NCI-H1417 treated with DMSO at 0.1 percent for 48 hours (cell line): ENCODE measurements at regions not wholly inside any gene's neighbourhood (a gene's known extent, or its start where the extent isn't known, plus 50 kb on each side); places are given as distances from the start of the nearest gene placed in this dataset.

ENCODE experiments used
- DNase-seq: peaks from one replicate; lab custom pipeline; 2025; lab: John Stamatoyannopoulos, UW

GRCh38 chr6:14837435-14837834, 408.4 kb upstream of the JARID2 start:
- no peak for DNase-seq

GRCh38 chr6:14838133-14838583, 407.7 kb upstream of the JARID2 start:
- DNase-seq: no peak

- DNase-seq: no peak
Measured at GRCh38 chr6:14841901-14842421, 403.9 kb upstream of the JARID2 start.

DNA sequence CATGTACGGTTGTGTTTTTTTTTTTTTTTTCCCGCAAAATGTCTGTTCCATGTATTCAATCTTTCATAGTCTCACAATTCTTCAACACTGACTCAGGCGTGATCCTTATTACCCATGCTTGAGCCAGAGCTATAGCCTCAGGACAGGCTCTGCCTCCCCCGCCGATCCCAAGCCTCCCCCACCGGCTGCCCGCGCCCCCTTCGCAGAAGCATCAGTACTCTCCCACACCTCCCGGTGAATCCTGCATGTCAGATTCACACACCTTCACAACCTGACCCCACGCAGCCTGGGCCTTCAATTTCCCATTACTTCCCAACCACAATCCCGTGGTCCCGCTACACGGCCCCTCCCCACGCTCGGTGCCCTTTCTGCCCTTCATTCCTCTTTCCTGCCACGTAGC, 401.5 kb upstream of the JARID2 start:
- DNase-seq: no peak

DNA sequence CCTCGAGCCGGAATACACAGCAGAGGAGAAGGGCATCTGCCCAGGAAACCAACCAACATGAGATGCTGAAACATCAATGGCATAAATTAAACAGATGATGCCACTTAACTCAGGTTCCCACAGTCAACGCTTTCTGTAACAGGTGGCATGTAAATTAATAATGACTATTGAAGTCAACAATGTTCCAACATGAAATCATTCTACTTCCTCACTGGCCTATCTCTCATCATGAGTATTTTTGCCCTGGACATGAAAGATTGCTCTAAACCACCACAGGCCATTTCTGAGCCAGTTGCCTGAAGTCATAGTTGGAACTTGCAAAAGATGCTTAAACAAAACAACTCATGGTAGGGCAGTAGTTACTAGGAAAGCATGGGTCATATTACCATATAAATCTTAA, 397.9 kb upstream of the JARID2 start:
- no peak for DNase-seq

DNA sequence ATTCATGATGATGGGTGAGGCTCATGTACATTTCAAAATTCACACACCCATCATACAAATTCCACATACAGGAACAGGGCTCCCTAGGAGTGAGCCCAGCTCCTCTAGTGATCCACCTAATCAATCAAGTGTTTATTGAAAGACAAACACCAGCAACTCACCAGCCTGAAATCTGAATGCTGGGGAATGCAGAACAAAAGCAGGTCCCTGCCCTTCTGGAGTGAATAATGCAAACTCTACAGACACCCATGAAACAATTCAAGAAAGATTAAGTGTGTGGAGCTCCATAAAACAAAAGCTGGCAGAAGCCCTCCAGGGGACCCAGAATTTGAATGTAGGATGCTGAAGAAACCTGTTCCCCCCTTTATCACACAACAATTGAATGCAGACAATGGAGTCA, 396.7 kb upstream of the JARID2 start:
- DNase-seq: no peak

DNA sequence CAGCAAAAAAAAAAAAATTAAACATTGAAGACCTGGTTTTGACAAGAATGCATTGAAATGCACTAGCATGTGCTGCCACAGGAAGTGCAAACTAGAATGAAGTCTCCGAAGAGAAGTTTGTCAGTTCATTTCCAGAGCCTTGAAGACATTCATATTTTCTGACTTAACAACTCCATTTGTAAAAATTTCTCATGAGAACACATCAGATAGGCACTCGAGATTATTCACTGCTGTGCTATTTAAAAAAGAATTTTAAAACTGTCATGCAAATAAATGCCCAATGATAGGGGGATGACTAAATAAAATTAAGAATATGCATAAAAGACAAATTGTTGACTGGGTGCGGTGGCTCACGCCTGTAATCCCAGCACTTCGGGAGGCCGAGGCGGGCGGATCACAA, 394.6 kb upstream of the JARID2 start:
- no peak for DNase-seq

- DNase-seq: no peak
Measured at GRCh38 chr6:14852375-14852774, 393.5 kb upstream of the JARID2 start.

GRCh38 chr6:14856177-14856576, 389.7 kb upstream of the JARID2 start:
- DNase-seq: no peak

- DNase-seq: no peak
Measured at GRCh38 chr6:14857001-14857400, 388.9 kb upstream of the JARID2 start.

DNA sequence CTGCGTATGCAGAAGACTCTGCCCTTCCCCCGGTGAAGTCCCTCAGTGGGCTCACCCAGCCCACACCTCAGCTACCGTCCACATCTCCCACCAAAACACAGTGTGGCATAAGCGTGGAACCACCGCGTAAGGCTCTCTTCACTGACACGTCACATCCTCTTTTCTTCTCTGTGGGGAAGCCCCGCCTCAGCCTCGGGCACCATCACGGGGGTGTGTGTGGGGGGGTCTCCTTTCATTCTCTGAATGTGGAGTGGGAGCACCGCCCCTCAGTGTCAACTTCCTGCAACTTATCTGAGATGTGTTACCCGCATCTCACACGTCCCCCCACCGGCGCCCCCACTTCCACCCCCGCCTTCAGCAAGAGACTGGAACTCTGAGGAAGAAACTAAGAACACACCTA, 388.4 kb upstream of the JARID2 start:
- no peak for DNase-seq

DNA sequence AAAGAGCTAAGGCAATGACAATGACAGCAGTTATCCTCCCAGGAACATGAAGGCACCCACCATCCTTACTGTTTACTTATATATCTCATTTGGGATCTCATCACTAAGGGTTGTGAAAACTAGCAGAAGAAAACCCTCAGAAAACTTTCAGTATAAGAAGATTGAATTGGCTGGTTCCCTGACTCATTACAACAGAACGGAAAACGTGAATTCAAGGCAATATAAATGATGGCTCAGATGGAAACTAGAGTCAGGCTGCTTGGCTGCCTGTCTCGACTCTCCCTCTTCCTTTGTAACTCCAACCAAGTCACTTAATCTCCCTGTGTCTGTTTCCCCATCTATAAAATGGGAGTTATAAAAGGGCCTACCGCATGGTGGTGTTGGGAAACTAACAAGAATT, 387.1 kb upstream of the JARID2 start:
- no peak for DNase-seq

DNA sequence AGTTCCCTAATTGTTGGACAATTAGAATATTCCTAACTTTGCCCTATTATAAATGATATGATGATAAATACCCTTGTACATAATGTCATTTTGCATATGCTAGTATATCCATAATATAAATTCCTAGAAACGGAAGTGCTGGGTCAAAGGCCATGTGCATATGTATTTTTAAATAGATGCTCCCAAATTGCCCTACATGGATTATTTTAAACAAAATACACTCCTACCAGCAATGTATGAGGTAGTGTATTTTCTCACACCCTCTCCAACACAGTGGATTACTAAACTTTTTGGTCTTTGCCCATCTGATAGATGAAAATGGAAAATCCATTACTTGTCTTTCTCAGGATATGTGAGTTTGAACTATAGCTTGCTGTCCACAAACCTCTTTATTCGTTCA, 385.1 kb upstream of the JARID2 start:
- DNase-seq: no peak

DNA sequence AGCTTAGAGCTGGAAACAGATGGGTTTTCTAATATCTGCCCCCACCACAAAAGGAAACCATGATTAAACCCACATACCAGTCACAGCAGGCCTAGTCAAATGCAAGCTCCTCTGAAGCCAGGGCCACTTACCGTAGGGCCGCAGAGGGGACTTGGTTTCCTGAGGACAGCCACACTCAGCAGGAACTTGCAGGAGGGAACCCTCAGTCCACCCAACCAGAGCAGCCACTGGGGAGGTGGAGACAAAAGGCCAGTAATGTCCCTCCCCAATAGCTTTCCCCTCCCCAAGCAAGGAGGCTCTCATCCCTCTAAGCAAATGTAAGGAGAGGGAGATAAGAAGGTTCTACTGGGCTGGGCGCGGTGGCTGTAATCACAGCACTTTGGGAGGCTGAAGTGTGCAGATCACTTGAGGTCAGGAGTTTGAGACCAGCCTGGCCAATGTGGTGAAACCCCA, 384.4 kb upstream of the JARID2 start:
- DNase-seq: no peak

DNA sequence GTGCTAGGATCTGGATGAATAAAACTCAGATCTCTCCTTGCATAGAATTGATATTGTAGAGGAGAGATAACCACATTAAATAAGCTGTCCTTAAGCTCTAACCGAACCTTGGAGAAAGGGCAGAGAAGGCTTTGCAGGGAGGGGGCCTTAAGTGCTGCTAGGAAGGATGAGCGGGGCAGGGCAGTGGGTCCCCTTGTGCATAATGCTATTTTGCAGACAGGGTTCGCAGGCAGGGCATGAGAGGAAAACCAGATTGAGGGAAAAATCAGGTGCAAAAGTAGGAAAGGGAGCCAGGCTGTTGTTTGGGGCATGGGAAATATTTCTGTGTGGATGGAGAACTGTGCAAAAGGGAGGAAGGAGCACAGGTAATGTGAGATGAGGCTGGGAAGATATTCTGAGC, 383.0 kb upstream of the JARID2 start:
- DNase-seq: no peak

- DNase-seq: no peak
Measured at GRCh38 chr6:14863902-14864850, 381.7 kb upstream of the JARID2 start.

GRCh38 chr6:14865531-14866100, 380.3 kb upstream of the JARID2 start:
- DNase-seq: no peak

- no peak for DNase-seq
Measured at GRCh38 chr6:14867802-14868201, 378.1 kb upstream of the JARID2 start.

DNA sequence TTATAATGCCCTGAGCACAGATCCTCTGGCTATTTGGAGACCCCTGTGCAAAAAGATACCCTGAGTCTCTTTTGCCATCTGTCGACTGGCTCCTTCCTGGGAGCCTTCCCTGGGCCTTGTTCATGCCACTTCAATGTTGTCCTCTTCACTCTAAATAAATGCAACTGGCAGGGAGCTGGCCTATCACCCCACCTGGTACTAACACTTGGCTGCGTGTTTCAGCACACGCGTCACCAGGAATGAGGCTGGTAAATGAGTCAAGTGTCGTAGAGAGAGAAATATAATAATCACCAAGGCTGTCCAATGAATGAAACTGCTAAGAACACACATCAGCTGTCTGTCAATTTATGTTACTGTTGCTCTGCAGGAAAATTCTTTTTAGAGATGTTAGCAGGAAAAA, 374.6 kb upstream of the JARID2 start:
- DNase-seq: no peak

DNA sequence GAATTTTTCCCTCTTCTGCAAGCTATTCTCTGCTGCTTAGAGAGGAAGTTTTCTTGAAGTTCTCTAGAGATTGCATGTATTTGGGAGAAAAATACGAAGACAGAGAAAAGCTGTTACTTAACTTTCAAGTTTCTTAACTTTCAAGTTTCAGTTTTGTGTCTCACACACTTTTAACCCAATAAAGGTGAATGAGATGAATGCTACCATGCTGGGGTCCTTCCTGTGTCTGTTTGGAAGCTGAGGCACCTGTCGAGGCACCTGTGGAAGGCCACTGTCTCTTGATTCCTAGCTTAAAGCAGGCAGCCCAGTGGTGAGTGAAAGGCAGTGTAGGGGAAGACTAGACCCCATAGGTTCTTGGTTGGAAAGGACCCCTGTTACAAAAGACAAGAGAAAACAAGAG, 372.8 kb upstream of the JARID2 start:
- no peak for DNase-seq

DNA sequence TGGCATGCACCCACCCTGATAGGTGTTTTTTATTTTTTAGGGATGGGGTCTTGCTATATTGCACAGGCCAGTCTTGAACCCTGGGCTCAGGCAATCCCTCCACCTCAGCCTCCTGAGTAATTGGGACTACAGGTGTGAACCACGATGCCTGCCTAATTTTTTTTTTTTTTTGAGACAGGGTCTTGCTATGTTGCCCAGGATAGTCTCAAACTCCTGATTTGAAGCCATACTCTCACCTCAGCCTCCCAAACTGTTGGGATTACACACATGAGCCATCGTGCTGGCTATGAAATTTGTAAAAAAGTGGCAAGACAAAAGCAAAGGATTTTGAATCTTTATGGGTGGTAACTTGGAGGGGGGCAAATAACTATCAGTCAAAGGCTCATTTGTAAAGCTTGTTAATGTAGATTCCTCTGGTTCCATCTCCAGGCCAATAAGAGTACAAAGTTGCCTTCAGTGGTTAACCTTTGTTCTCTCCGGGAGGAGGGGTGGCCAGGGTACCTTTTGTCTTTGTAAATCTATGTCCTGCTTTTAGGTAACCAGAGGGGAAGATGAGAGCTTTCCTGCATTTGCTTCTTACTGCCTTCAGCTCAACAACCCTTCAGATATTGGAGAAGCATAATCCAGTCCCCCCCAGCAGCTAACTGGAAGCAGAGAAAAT, 372.0 kb upstream of the JARID2 start:
- DNase-seq: no peak

GRCh38 chr6:14874975-14875480, 370.8 kb upstream of the JARID2 start:
- no peak for DNase-seq
